GM19239 (cell line): ENCODE measurements at regions not wholly inside any gene's neighbourhood (a gene's known extent, or its start where the extent isn't known, plus 50 kb on each side); places are given as distances from the start of the nearest gene placed in this dataset.

Source experiments
- DNase-seq: peaks from one replicate; pipeline ENCODE4 v3.0.0; 2011; ENCODE audit warnings: low spot score; ENCODE audit not compliant: insufficient read length
- FAIRE-seq: peaks from 2 replicates; lab custom pipeline; 2011; peaks lifted over from hg19 to GRCh38; lab: Jason Lieb, UNC

GRCh38 chr1:208909011-208909984 lies 665.1 kb upstream of the PLXNA2 start:
- FAIRE-seq (no peak), DNase-seq (no peak)

- DNase-seq, result no peak
- FAIRE-seq, result no peak
Observed at GRCh38 chr1:208910161-208910560, 666.0 kb upstream of the PLXNA2 start.

GRCh38 chr1:208917281-208917680 lies 666.2 kb upstream of the CAMK1G start:
- FAIRE-seq (no peak), DNase-seq (no peak)

- FAIRE-seq (no peak), DNase-seq (no peak)
Observed at GRCh38 chr1:208917723-208918122, 665.8 kb upstream of the CAMK1G start.

GRCh38 chr1:208918160-208918559 lies 665.4 kb upstream of the CAMK1G start:
- DNase-seq (no peak), FAIRE-seq (peak; percentile 14)

GRCh38 chr1:208919371-208919770 lies 664.1 kb upstream of the CAMK1G start:
- DNase-seq (no peak), FAIRE-seq (no peak)

- DNase-seq (no peak), FAIRE-seq (no peak)
Observed at GRCh38 chr1:208921259-208921658, 662.3 kb upstream of the CAMK1G start.

- DNase-seq (no peak), FAIRE-seq (no peak)
Observed at GRCh38 chr1:208923456-208923855, 660.1 kb upstream of the CAMK1G start.

- no peak for DNase-seq
- no peak for FAIRE-seq
Observed at GRCh38 chr1:208923946-208924720, 659.4 kb upstream of the CAMK1G start.

- DNase-seq (no peak), FAIRE-seq (no peak)
Observed at GRCh38 chr1:208924928-208925327, 658.6 kb upstream of the CAMK1G start.

GRCh38 chr1:208928349-208929010 lies 655.0 kb upstream of the CAMK1G start:
- DNase-seq, result no peak
- FAIRE-seq, result no peak

- FAIRE-seq (no peak), DNase-seq (no peak)
Observed at GRCh38 chr1:208929575-208929974, 653.9 kb upstream of the CAMK1G start.

GRCh38 chr1:208931936-208932335 lies 651.6 kb upstream of the CAMK1G start:
- FAIRE-seq (no peak), DNase-seq (no peak)

GRCh38 chr1:208933984-208934525 lies 649.5 kb upstream of the CAMK1G start:
- no peak for DNase-seq
- FAIRE-seq, result no peak

GRCh38 chr1:208934933-208935332 lies 648.6 kb upstream of the CAMK1G start:
- FAIRE-seq, result no peak
- DNase-seq, result no peak

- no peak for FAIRE-seq
- DNase-seq, result no peak
Observed at GRCh38 chr1:208935517-208936187, 647.9 kb upstream of the CAMK1G start.

GRCh38 chr1:208939537-208940085 lies 643.9 kb upstream of the CAMK1G start:
- DNase-seq (no peak), FAIRE-seq (no peak)

GRCh38 chr1:208942394-208943130 lies 641.0 kb upstream of the CAMK1G start:
- FAIRE-seq (no peak), DNase-seq (no peak)

GRCh38 chr1:208943291-208943690 lies 640.2 kb upstream of the CAMK1G start:
- FAIRE-seq, result no peak
- no peak for DNase-seq
